ENCODE measurements at regions not wholly inside any gene's neighbourhood (a gene's known extent, or its start where the extent isn't known, plus 50 kb on each side); places are given as distances from the start of the nearest gene placed in this dataset.

- no peak overlapping the region for H2AFZ ChIP-seq (ENCODE audit: low read length)
- no peak overlapping the region for H3K27ac ChIP-seq (ENCODE audit: low read depth, low read length)
- H4K20me1 ChIP-seq (ENCODE audit: insufficient read depth, low read length): no peaks in the 10 kb centered on the region
- no peak for DNase-seq (ENCODE audit: insufficient read length, low spot score, missing footprints)
- H3K9me3 ChIP-seq (ENCODE audit: low read depth, low read length): no peaks in the 10 kb centered on the region
- no peak for TF ChIP-seq CTCF (IDR thresholded peaks at IDR 0.05; ENCODE audit: extremely low read depth, low read depth, low read length)
- no peaks in the 10 kb centered on the region for H3K79me2 ChIP-seq (ENCODE audit: insufficient read depth, low read length)
- no peaks in the 10 kb centered on the region for H3K27me3 ChIP-seq (ENCODE audit: insufficient read depth, low read length)
- no peaks in the 10 kb centered on the region for H3K4me1 ChIP-seq (ENCODE audit: insufficient read depth, low read length)
- no peaks in the 10 kb centered on the region for H3K36me3 ChIP-seq (ENCODE audit: insufficient read depth, low read length)
- H3K4me3 ChIP-seq (ENCODE audit: insufficient read depth, low read length): no peak overlapping the region
- H3K4me2 ChIP-seq (ENCODE audit: insufficient read depth, low read length): no peak overlapping the region
Measured at GRCh38 chr19:31575846-31576335, 226.7 kb upstream of the TSHZ3 start.

DNA sequence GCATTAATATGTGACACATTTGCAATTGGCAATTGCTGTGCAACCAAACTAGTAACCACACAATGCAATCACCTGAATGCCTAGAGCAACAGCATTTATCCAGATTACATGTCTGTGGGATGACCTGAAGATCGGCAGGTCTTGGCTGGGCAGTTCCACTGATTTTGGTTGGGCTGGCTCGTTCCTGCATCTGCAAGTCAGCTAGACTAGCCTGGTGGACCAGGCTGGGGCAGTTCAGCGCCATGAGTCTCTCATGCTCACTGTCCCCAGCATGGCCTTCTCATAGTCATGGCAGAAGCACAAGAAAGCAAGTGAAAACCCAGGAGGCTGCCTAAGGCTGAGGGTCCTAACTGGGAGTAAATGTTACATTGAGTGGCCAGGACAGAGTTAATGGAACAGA is 229.1 kb upstream of the TSHZ3 start:
- H3K4me1 ChIP-seq (ENCODE audit: insufficient read depth, low read length): no peaks in the 10 kb centered on the region
- no peaks in the 10 kb centered on the region for H3K36me3 ChIP-seq (ENCODE audit: insufficient read depth, low read length)
- H3K79me2 ChIP-seq (ENCODE audit: insufficient read depth, low read length): no peaks in the 10 kb centered on the region
- H3K4me3 ChIP-seq (ENCODE audit: insufficient read depth, low read length): no peak overlapping the region
- H3K9me3 ChIP-seq (ENCODE audit: low read depth, low read length): no peaks in the 10 kb centered on the region
- DNase-seq (ENCODE audit: insufficient read length, low spot score, missing footprints): no peak
- H4K20me1 ChIP-seq (ENCODE audit: insufficient read depth, low read length): no peaks in the 10 kb centered on the region
- no peak overlapping the region for H3K4me2 ChIP-seq (ENCODE audit: insufficient read depth, low read length)
- H3K27me3 ChIP-seq (ENCODE audit: insufficient read depth, low read length): no peaks in the 10 kb centered on the region
- no peak overlapping the region for H2AFZ ChIP-seq (ENCODE audit: low read length)
- no peak for TF ChIP-seq CTCF (IDR thresholded peaks at IDR 0.05; ENCODE audit: extremely low read depth, low read depth, low read length)
- H3K27ac ChIP-seq (ENCODE audit: low read depth, low read length): no peak overlapping the region

GRCh38 chr19:31583148-31583547 is 233.9 kb upstream of the TSHZ3 start:
- H3K4me2 ChIP-seq (ENCODE audit: insufficient read depth, low read length): no peak overlapping the region
- no peaks in the 10 kb centered on the region for H3K9me3 ChIP-seq (ENCODE audit: low read depth, low read length)
- TF ChIP-seq CTCF (IDR thresholded peaks at IDR 0.05; ENCODE audit: extremely low read depth, low read depth, low read length): no peak
- no peaks in the 10 kb centered on the region for H3K27me3 ChIP-seq (ENCODE audit: insufficient read depth, low read length)
- H3K36me3 ChIP-seq (ENCODE audit: insufficient read depth, low read length): no peaks in the 10 kb centered on the region
- no peaks in the 10 kb centered on the region for H3K4me1 ChIP-seq (ENCODE audit: insufficient read depth, low read length)
- no peak overlapping the region for H3K4me3 ChIP-seq (ENCODE audit: insufficient read depth, low read length)
- no peaks in the 10 kb centered on the region for H4K20me1 ChIP-seq (ENCODE audit: insufficient read depth, low read length)
- no peak overlapping the region for H3K27ac ChIP-seq (ENCODE audit: low read depth, low read length)
- no peak overlapping the region for H2AFZ ChIP-seq (ENCODE audit: low read length)
- no peaks in the 10 kb centered on the region for H3K79me2 ChIP-seq (ENCODE audit: insufficient read depth, low read length)
- no peak for DNase-seq (ENCODE audit: insufficient read length, low spot score, missing footprints)

GRCh38 chr19:31586282-31586681 is 237.0 kb upstream of the TSHZ3 start:
- Histone ChIP-seq H3K9me3 (ENCODE audit: low read depth, low read length) (no peaks in the 10 kb centered on the region), H2AFZ (ENCODE audit: low read length) (no peak overlapping the region), H3K79me2 (ENCODE audit: insufficient read depth, low read length) (no peaks in the 10 kb centered on the region), H3K27me3 (ENCODE audit: insufficient read depth, low read length) (no peaks in the 10 kb centered on the region), H3K4me2 (ENCODE audit: insufficient read depth, low read length) (no peak overlapping the region), H3K4me3 (ENCODE audit: insufficient read depth, low read length) (no peak overlapping the region), H3K4me1 (ENCODE audit: insufficient read depth, low read length) (no peaks in the 10 kb centered on the region), H3K36me3 (ENCODE audit: insufficient read depth, low read length) (no peaks in the 10 kb centered on the region), H3K27ac (ENCODE audit: low read depth, low read length) (no peak overlapping the region), H4K20me1 (ENCODE audit: insufficient read depth, low read length) (no peaks in the 10 kb centered on the region)
- DNase-seq (ENCODE audit: insufficient read length, low spot score, missing footprints): no peak
- TF ChIP-seq CTCF (IDR thresholded peaks at IDR 0.05; ENCODE audit: extremely low read depth, low read depth, low read length): no peak

Data from osteoblast (primary cell).